ENCODE measurements at regions not wholly inside any gene's neighbourhood (a gene's known extent, or its start where the extent isn't known, plus 50 kb on each side); places are given as distances from the start of the nearest gene placed in this dataset.
"Not testable (repeated sequence)": the region's sequence is repeated elsewhere in the genome, so short reads cannot be mapped to it uniquely, and the experiment has no call there.

GRCh38 chr4:53895137-53895536 lies 169.3 kb downstream of the CHIC2 start:
- H3K27ac Mint-ChIP-seq (ENCODE audit: low read depth) = no peak overlapping the region
- H3K4me1 Mint-ChIP-seq = no peaks in the 10 kb centered on the region
- no peaks in the 10 kb centered on the region for H3K36me3 Mint-ChIP-seq (ENCODE audit: insufficient read depth)
- no peak for DNase-seq (ENCODE audit: low spot score in 2 of 2)
- no peak for ATAC-seq (replicated peaks; ENCODE audit: extremely low read depth, poor library complexity, severe bottlenecking)
- no peak overlapping the region for H3K4me3 Mint-ChIP-seq
- H3K27me3 Mint-ChIP-seq = peaks cover 42% of the 10 kb centered on the region
- no peaks in the 10 kb centered on the region for H3K9me3 Mint-ChIP-seq

- peaks cover 50% of the 10 kb centered on the region for H3K27me3 Mint-ChIP-seq
- H3K4me1 Mint-ChIP-seq = no peaks in the 10 kb centered on the region
- H3K9me3 Mint-ChIP-seq = no peaks in the 10 kb centered on the region
Observed at GRCh38 chr4:53890461-53890860, 173.9 kb downstream of the CHIC2 start.

GRCh38 chr4:53889326-53890055 lies 174.9 kb downstream of the CHIC2 start:
- no peak for DNase-seq (ENCODE audit: low spot score in 2 of 2)
- Mint-ChIP-seq H3K27ac (ENCODE audit: low read depth) (no peak overlapping the region), H3K36me3 (ENCODE audit: insufficient read depth) (no peaks in the 10 kb centered on the region), H3K4me1 (no peaks in the 10 kb centered on the region), H3K9me3 (no peaks in the 10 kb centered on the region), H3K27me3 (peaks cover 50% of the 10 kb centered on the region), H3K4me3 (no peak overlapping the region)
- ATAC-seq (replicated peaks; ENCODE audit: extremely low read depth, poor library complexity, severe bottlenecking) = no peak

More at GRCh38 chr4:53890461-53890860, 173.9 kb downstream of the CHIC2 start:
- Mint-ChIP-seq H3K27ac (ENCODE audit: low read depth) (no peak overlapping the region), H3K36me3 (ENCODE audit: insufficient read depth) (no peaks in the 10 kb centered on the region), H3K4me3 (no peak overlapping the region)
- DNase-seq (ENCODE audit: low spot score in 2 of 2) (no peak), ATAC-seq (replicated peaks; ENCODE audit: extremely low read depth, poor library complexity, severe bottlenecking) (no peak)

GRCh38 chr4:53886090-53886489 lies 178.3 kb downstream of the CHIC2 start:
- Mint-ChIP-seq H3K9me3 (no peaks in the 10 kb centered on the region), H3K4me3 (no peak overlapping the region), H3K4me1 (no peaks in the 10 kb centered on the region), H3K27ac (ENCODE audit: low read depth) (no peak overlapping the region), H3K27me3 (peaks cover 23% of the 10 kb centered on the region), H3K36me3 (ENCODE audit: insufficient read depth) (no peaks in the 10 kb centered on the region)
- no peak for ATAC-seq (replicated peaks; ENCODE audit: extremely low read depth, poor library complexity, severe bottlenecking)
- no peak for DNase-seq (ENCODE audit: low spot score in 2 of 2)

GRCh38 chr4:53885668-53886067 lies 178.7 kb downstream of the CHIC2 start:
- peaks cover 18% of the 10 kb centered on the region for H3K27me3 Mint-ChIP-seq
- H3K9me3 Mint-ChIP-seq = no peaks in the 10 kb centered on the region
- no peak overlapping the region for H3K4me3 Mint-ChIP-seq
- H3K36me3 Mint-ChIP-seq (ENCODE audit: insufficient read depth) = no peaks in the 10 kb centered on the region
- H3K27ac Mint-ChIP-seq (ENCODE audit: low read depth) = no peak overlapping the region
- ATAC-seq (replicated peaks; ENCODE audit: extremely low read depth, poor library complexity, severe bottlenecking) (no peak), DNase-seq (ENCODE audit: low spot score in 2 of 2) (no peak)
- no peaks in the 10 kb centered on the region for H3K4me1 Mint-ChIP-seq

- H3K4me1 Mint-ChIP-seq; H3K27ac Mint-ChIP-seq (ENCODE audit: low read depth); DNase-seq (ENCODE audit: low spot score in 2 of 2); H3K4me3 Mint-ChIP-seq; H3K9me3 Mint-ChIP-seq; H3K36me3 Mint-ChIP-seq (ENCODE audit: insufficient read depth); ATAC-seq (replicated peaks; ENCODE audit: extremely low read depth, poor library complexity, severe bottlenecking): not testable (repeated sequence)
- H3K27me3 Mint-ChIP-seq = peaks cover 17% of the 10 kb centered on the region
Observed at GRCh38 chr4:53877096-53877495, 187.3 kb downstream of the CHIC2 start.

- H3K9me3 Mint-ChIP-seq = no peaks in the 10 kb centered on the region
- no peak for DNase-seq (ENCODE audit: low spot score in 2 of 2)
- H3K27ac Mint-ChIP-seq (ENCODE audit: low read depth) = no peak overlapping the region
- no peaks in the 10 kb centered on the region for H3K4me1 Mint-ChIP-seq
- H3K36me3 Mint-ChIP-seq (ENCODE audit: insufficient read depth) = no peaks in the 10 kb centered on the region
- no peaks in the 10 kb centered on the region for H3K27me3 Mint-ChIP-seq
- no peak for ATAC-seq (replicated peaks; ENCODE audit: extremely low read depth, poor library complexity, severe bottlenecking)
- H3K4me3 Mint-ChIP-seq = no peak overlapping the region
Observed at GRCh38 chr4:53866055-53866454, 198.3 kb downstream of the CHIC2 start.

GRCh38 chr4:53865054-53865453 lies 199.4 kb downstream of the CHIC2 start:
- Mint-ChIP-seq H3K27ac (ENCODE audit: low read depth) (no peak overlapping the region), H3K9me3 (no peaks in the 10 kb centered on the region), H3K36me3 (ENCODE audit: insufficient read depth) (no peaks in the 10 kb centered on the region), H3K4me3 (no peak overlapping the region), H3K27me3 (no peaks in the 10 kb centered on the region), H3K4me1 (no peaks in the 10 kb centered on the region)
- no peak for ATAC-seq (replicated peaks; ENCODE audit: extremely low read depth, poor library complexity, severe bottlenecking)
- no peak for DNase-seq (ENCODE audit: low spot score in 2 of 2)

- Mint-ChIP-seq H3K27ac (ENCODE audit: low read depth) (no peak overlapping the region), H3K36me3 (ENCODE audit: insufficient read depth) (no peaks in the 10 kb centered on the region), H3K4me3 (no peak overlapping the region), H3K9me3 (no peaks in the 10 kb centered on the region), H3K27me3 (no peaks in the 10 kb centered on the region), H3K4me1 (no peaks in the 10 kb centered on the region)
- no peak for ATAC-seq (replicated peaks; ENCODE audit: extremely low read depth, poor library complexity, severe bottlenecking)
- no peak for DNase-seq (ENCODE audit: low spot score in 2 of 2)
Observed at GRCh38 chr4:53863736-53864365, 200.6 kb downstream of the CHIC2 start.

GRCh38 chr4:53863158-53863557 lies 201.2 kb downstream of the CHIC2 start:
- Mint-ChIP-seq H3K36me3 (ENCODE audit: insufficient read depth) (no peaks in the 10 kb centered on the region), H3K4me1 (no peaks in the 10 kb centered on the region), H3K27ac (ENCODE audit: low read depth) (no peak overlapping the region), H3K9me3 (no peaks in the 10 kb centered on the region), H3K27me3 (no peaks in the 10 kb centered on the region), H3K4me3 (no peak overlapping the region)
- ATAC-seq (replicated peaks; ENCODE audit: extremely low read depth, poor library complexity, severe bottlenecking) (no peak), DNase-seq (ENCODE audit: low spot score in 2 of 2) (no peak)

GRCh38 chr4:53861856-53862610 lies 202.4 kb downstream of the CHIC2 start:
- Mint-ChIP-seq H3K4me1 (no peaks in the 10 kb centered on the region), H3K36me3 (ENCODE audit: insufficient read depth) (no peaks in the 10 kb centered on the region), H3K9me3 (no peaks in the 10 kb centered on the region), H3K4me3 (no peak overlapping the region), H3K27ac (ENCODE audit: low read depth) (no peak overlapping the region), H3K27me3 (no peaks in the 10 kb centered on the region)
- no peak for DNase-seq (ENCODE audit: low spot score in 2 of 2)
- ATAC-seq (replicated peaks; ENCODE audit: extremely low read depth, poor library complexity, severe bottlenecking) = no peak

GRCh38 chr4:53859305-53859704 lies 205.1 kb downstream of the CHIC2 start:
- no peak overlapping the region for H3K4me3 Mint-ChIP-seq
- H3K4me1 Mint-ChIP-seq = no peaks in the 10 kb centered on the region
- H3K27me3 Mint-ChIP-seq = peaks cover 8% of the 10 kb centered on the region
- ATAC-seq (replicated peaks; ENCODE audit: extremely low read depth, poor library complexity, severe bottlenecking) (no peak), DNase-seq (ENCODE audit: low spot score in 2 of 2) (no peak)
- no peaks in the 10 kb centered on the region for H3K36me3 Mint-ChIP-seq (ENCODE audit: insufficient read depth)
- H3K27ac Mint-ChIP-seq (ENCODE audit: low read depth) = no peak overlapping the region
- H3K9me3 Mint-ChIP-seq = no peaks in the 10 kb centered on the region

- no peak for ATAC-seq (replicated peaks; ENCODE audit: extremely low read depth, poor library complexity, severe bottlenecking)
- no peaks in the 10 kb centered on the region for H3K9me3 Mint-ChIP-seq
- no peaks in the 10 kb centered on the region for H3K4me1 Mint-ChIP-seq
Observed at GRCh38 chr4:53858744-53859143, 205.7 kb downstream of the CHIC2 start.

More at GRCh38 chr4:53858744-53859143, 205.7 kb downstream of the CHIC2 start:
- Mint-ChIP-seq H3K27me3 (peaks cover 8% of the 10 kb centered on the region), H3K36me3 (ENCODE audit: insufficient read depth) (no peaks in the 10 kb centered on the region), H3K27ac (ENCODE audit: low read depth) (no peak overlapping the region), H3K4me3 (no peak overlapping the region)
- no peak for DNase-seq (ENCODE audit: low spot score in 2 of 2)

Data from central memory CD8-positive, alpha-beta T cell (primary cell).